ENCODE measurements at regions not wholly inside any gene's neighbourhood (a gene's known extent, or its start where the extent isn't known, plus 50 kb on each side); places are given as distances from the start of the nearest gene placed in this dataset.

DNA sequence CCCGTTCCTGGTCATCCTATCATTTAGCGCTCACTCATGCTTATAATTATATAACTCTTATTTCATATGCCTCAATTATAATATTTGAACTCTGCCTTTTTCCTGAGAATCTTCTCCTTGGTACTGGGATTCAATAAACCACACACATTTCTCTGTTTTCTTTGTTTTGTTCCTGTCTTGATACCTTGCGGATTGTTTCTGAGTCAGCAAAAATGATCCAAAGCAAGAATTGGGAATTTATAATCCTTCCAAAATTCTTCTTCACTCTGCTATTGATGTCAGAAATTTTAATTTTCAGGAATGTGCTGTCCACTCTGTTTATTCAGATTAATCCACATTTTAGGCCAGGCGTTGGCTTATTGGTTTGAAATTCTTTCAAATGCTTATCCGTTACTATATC, 886.0 kb downstream of the SUCLG1 start:
- no peak for DNase-seq

DNA sequence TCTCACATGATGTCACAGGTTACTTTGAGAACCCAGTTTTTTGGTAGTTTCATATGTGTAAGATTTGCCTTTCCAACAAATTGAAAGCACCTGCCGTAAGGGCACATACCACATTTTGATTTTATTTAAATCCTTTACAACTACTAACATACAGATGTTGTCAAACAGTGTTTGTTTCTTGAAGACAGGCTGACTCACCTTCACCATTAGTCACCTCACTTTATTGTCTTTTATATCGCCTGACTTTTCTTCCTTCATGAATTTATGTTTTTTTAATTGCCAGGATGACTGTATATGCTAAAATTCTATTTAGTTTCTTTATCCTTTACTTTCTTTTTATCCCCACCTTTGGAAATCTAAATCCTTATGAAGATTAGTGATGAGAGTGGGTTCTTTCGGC, 886.7 kb downstream of the SUCLG1 start:
- DNase-seq = no peak

DNA sequence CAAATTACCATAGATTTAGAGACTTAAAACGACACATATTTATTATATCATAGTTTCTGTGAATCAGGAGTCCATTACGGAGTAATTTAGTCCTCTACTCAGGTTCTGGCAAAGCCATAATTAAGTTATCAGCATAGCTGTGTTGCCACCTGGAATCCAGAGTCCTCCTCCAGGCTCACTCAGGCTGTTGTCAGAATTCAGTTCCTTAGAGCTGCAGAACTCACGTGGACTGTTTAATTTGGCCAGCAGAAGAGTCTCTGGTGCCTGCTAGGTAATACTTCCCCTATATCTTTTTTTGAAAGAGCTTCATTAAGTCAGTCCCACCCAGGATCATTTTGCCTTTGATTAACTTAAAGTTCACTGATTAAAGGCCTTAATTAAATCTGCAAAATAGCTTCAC, 891.5 kb downstream of the SUCLG1 start:
- no peak for DNase-seq

DNA sequence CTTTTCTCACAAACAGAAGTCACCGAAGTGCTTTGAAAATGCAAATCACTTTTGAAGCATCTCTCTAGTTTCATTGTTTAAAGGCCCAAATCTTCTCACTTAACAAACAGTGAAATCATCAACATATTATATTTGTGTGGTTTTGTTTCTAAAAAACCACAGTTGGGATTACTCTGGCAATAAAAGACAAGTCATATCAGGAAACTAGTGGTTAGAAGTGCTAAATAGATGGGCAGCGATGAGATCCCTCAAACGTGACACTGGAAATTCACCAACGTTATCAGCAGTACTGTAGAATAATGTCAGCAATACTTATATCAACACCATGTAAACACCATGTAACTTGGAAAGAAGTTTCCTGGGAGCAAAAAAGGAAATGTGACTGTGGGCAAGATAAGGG, 893.5 kb downstream of the SUCLG1 start:
- DNase-seq = no peak

DNA sequence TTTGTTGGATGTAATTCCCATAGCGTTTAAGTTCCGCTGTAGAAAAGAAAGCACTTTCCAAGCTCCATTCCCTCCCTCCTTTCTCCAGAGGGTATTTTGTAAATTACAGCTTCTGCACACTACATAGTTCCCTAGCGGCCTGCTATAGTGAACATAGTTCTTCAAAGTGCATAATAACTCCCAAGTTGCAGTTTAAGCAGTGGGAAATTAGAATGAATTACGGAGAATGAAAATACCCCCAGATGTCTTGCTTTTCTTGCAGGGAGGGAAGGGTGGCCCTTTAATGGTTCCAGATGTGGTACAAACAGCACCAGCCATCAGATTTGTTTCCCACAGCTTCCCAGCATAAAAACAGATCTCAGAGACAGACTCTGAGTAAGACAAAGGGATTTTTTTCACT, 893.9 kb downstream of the SUCLG1 start:
- DNase-seq = no peak

DNA sequence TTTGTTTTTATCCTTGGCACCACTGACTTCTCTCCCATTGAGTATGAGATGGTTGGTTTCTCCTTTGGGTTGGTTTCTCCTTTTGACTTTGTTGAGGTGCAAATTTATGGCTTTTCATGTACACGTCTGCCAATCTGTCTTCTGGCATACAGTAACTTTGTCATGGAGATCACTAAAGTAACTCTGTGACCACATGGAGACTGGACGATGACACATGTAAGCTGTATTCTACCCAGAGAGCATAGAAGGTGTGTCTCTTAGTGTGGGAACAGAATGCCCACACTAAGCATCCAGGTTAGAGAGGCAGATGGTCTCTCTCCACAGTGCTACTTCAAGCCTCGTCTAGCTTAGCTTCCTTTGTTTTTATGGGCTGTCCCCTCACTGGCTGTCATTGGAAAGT, 897.5 kb downstream of the SUCLG1 start:
- DNase-seq = no peak

DNA sequence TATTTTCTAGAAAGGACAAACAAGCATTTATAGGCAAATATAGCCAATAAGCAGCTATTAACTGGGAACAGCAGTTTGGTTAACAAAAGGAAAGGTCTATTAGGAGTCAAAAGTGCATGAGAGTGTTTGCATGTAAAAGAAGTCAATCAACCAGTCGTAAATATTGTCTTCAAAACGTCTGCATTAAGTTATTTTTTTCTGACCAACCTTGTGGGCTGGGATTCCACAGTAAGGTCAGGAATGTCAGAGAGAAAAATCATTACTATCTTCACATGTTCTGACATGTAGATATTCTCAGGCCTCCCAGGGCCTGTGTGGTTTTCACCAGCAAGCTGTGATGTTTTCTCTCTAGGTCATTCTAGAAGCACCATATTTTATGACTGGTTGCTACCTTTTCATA, 922.5 kb downstream of the SUCLG1 start:
- DNase-seq = no peak

DNA sequence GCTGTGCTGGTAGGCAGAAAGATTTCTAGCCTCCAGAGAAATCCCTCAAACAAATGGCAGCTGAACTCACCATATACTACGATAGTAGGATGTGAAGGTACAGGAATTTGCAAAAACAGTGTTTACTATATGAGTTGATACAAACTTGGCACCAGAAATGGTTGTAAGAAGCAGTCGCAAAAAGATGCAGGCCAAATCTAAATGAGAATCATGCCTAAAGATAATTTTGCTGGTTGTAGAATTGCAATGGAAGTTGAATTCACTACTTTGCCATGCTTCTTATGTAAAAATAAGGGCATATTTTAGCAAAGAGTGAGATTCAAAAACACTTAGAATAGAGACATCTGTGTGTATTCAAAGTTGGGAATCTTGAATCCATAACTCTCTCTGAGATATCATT, 924.7 kb downstream of the SUCLG1 start:
- DNase-seq = no peak

DNA sequence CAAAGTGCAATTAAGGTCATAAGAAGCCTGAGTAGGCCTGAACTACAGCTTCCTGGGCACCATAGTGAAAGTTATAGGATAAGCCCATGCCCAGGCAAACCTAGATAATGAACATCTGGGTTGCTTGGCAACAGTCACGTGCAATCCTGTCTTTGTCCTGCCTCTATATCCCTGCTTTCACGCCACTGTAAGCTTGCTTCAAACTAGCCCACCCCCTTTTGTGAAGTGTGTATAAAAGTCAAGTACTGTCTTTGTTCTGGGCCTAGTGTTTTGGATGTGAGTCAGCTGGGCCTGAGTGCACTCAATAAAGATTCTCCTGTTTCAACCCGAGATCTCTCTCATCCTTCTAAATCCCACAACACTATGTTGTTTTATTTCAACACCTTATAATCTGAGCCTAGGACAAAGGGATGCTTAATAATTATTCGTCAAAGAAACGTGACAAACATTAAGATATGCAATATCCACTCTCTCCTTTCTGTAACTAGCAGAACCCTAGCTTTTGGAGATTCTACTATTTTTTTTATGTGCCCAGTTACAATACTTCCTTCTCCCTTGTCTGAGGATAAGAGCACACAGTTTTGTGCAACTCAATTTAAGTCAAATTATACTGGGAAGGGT, 927.8 kb downstream of the SUCLG1 start:
- no peak for DNase-seq

DNA sequence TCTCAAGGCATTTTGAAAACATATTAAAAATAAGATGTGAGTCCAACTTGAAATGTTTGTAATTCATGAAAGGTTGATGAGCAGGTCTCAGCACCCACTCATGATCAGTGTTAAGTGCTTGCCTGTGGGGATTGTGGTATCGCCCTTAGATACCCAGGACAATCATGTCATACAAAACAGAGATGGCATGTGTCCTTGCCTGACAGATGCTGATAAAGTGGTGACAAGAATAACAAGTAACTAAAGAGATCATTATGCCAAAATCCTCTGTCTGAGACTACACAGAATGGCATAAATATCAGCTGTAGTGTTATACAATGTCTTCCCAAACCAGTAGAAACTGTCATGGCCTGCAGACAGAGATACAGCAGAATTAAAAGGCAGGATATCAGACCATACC, 930.3 kb downstream of the SUCLG1 start:
- no peak for DNase-seq

DNA sequence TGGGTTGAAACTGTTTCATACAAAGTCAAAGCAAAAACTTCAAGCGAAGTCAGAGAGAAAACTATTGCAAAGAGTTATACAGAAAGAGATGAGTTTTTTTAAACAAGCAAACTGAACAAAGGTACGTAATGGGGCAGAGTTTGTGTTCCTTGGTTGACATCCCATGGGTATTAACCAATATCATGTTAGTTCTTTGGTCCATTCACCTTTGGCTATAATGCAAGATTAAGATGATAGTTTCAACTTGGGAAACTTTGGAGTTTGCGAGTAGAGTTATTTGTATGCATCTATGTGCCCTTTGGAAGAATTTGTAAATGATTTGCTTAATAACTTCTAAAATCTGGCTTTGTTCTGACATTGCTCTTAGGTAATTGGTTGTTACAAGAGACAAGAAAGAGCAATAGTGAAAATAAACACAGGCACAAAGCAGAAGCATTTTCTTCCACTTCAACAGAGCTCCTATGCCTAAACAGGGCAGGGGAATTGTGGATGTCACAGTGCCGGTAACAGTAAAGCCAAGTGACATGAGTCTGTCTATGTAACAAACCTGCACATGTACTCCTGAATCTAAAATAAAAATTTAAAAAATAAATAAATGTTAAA, 936.1 kb downstream of the SUCLG1 start:
- no peak for DNase-seq

DNA sequence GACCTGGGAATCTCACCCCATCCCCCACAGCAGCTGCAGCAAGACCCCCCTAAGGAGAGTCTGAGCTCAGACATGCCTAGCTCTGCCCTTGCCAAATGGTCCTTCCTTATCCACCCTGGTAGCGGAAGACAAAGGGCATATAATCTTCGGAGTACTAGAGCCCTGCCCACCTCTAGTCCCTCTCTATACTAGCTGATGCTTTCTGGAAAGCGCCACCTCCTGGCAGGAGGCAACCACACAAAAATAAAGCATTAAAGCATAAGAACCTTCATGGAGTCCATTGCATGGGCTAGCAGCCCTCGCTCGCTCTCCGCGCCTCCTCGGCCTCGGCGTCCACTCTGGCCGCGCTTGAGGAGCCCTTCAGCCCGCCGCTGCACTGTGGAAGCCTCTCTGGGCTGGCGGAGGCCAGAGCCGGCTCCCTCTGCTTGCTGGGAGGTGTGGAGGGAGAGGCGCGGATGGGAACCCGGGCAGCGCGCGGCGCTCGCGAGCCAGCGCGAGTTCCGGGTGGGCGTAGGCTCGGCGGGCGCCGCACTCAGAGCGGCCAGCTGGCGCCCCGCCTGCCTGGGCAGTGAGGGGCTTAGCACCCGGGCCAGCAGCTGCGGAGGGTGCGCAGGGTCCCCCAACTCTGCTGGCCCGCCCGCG, 941.2 kb downstream of the SUCLG1 start:
- DNase-seq = no peak

DNA sequence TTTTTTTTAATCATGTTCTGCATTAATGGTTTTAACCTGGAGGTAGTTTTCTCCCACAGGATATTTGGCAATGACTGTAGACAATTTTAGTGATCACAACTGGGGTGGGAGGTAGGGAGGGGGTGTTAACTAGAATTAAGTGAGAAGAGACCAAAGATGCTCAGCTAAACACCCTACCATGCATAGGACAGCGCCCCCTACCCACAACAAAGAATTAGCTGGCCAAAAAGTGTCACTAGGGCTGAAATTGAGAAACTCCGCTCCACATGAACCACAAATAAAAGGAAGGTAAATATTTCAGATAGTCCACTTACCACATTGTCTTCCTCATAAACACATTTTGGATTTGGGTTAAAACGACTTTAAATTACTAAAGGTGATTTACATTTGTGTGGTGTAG, 942.6 kb downstream of the SUCLG1 start:
- DNase-seq = no peak

DNA sequence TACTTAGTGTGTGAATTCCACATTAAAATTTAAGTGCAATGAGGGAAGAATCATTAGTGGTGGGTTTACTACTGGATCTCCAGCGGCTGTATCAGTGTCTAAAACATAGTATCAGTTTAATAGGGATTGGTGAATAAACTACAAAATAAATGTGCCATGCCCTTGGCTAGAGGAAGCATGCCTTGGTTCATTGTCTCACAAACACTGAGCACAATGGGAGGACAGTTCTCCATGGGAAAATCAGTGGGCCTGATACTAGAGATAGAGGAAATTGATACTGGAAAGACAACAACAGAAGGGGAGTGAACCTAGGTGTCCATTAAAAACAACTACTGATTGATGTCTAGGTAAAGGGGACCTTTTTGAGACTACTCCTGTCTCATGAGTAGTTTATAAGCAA, 971.6 kb downstream of the SUCLG1 start:
- no peak for DNase-seq

DNA sequence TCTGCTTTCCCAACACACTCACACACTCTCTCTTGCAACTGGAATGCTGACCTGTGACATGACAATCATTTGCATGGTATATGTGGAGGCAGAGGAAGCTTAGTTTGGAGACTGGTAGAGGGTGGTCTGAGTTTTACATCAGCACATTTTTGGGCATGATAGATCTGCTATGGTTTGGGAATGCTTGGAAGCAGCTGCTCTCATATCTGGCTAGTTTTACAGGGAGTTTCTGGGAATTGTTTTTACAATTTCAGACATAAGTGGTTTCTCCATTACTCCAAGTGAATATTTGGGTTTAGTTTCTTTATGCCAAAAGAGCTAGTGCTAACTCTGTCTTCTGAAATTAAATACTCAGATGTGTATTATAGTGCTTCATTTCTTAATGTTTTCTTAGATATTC, 977.6 kb downstream of the SUCLG1 start:
- no peak for DNase-seq

DNA sequence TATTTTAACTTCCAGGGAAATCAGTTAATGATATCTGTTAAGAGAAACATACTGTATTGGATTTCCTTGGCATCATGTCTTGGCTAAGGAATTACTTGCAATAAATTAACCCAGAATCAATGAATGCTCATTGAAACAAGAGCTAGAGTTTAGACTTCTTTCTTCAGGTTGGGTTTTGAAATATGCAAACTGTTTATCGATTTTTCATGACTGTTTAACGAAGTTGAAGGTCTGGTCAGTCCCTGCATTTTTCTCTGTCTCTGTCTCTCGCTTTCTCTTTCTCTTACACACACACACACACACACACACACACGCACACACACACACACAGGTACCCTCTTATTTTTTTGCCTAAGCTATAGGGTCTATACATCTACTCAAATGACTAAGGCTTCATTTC, 981.0 kb downstream of the SUCLG1 start:
- DNase-seq = no peak

DNA sequence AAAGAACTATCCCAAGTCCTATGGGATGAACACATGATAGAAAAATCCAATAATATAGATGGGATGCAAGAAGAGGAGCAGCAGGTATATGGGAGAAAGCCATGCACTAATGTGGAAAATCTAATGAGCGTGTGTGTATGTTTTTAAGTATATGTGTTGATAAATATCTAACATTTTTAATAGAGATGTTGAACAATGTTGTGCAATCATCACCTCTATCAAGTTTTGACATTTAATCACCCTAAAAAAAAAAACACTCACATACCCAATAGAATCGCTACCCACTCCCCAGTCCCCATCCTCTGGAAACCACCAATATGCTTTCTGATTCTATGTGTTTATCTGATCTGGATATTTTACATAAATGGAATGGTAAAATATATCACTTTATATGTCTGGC, 983.7 kb downstream of the SUCLG1 start:
- DNase-seq = no peak

DNA sequence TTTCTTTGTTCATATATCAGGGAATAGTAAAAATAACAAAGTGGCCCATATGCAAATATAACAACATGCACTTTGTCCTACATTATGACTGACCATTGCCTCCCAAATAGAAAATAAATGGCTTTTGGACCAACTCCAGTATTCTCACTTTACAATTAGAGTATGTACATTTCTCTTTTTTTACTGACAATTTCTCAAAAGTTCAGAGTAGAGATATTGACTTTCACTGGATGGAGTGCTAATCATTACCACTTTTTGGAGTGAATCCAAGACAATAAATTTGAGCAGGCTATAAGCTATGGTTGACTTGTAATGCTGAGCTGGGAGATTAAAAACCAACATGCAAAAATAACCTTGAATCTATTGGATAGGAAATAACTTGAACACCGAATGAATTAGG, 987.4 kb downstream of the SUCLG1 start:
- no peak for DNase-seq

DNA sequence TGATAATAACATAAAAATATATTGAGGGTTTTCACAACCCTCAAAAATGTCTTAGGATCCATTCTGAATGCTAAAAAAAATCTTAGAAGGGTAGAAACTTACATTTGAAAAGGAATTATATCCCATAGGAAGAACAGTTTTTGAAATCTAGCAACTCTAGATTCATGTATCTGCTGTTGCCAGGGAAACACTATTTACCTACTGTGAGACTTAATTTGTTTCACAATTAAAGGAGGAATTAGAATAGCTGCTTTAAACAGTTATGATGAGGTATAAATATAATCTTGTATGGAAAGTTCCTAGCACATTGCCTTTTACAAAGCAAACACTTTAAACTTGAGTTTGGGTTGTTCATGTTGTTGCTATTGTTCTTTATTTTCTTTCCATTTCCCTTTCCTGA, 988.2 kb downstream of the SUCLG1 start:
- DNase-seq = no peak

DNA sequence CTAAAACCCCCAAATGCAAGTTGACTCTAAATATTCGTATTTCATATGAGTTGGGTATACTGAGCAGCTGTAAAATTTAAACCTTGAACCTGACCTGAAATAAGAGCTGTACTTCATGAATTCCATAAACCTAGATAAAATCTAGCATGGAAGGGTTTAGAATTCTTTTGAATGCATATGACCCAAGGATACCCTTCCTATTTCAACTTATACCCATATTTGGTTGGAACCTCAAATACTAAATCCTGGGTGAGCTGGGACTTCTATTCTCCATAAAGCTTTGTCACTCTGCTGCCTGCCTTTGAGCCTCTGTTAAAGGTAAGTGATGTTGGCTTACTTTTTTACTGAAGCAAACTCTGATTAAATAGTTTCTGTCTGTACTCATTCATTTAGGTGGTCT, 994.6 kb downstream of the SUCLG1 start:
- no peak for DNase-seq

DNA sequence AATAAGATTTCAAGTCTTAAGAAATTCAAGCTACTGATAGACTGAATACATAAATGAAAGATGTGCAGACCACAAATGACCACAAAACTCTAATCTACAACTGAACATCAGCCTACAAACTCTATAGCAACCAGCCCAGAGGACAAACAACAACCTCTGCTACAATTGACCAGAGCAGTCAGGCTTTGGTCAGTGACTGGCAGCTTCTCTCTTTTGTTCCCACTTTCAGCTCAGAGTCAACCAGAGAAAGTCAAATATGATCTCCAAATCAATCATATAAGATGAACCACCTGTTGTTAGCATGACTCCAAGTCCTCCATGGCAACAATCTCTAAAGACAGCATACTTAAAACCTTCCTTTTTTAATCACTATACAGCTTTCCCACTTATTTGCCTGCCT, 996.2 kb downstream of the SUCLG1 start:
- no peak for DNase-seq

DNA sequence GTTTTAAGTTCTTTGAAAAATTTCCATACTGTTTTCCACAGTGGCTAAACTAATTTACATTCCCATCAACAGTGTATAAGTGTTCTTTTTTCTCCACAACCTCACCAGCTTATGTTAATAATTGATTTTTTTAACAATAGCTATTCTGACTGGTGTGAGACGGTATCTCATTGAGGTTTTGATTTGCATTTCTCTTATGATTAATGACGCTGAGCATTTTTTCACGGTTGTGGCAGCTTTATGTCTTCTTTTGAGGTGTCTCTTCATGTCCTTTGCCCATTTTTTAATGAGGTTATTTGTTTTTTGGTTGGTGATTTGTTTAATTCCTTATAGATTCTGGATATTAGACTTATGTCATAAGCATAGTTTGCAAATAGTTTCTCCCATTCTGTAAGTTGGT, 997.9 kb downstream of the SUCLG1 start:
- DNase-seq = no peak

DNA sequence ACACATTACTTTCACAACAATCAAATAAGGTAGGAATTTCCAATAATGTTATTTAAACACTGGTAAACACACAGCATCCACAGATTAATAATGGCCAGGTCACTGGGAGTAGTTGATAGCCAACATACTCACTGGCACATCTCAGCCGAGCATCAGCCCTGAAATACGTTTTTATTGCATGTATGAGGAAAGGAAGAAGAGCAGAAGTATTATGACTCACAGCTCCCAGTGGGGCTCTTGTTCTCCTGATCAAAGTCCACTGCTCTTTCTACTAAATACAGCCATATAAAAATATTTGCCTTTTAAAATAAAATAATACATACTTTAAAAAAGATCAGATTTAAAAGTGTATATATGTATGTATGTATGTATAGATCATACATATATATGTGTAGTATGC, 999.6 kb downstream of the SUCLG1 start:
- no peak for DNase-seq

DNA sequence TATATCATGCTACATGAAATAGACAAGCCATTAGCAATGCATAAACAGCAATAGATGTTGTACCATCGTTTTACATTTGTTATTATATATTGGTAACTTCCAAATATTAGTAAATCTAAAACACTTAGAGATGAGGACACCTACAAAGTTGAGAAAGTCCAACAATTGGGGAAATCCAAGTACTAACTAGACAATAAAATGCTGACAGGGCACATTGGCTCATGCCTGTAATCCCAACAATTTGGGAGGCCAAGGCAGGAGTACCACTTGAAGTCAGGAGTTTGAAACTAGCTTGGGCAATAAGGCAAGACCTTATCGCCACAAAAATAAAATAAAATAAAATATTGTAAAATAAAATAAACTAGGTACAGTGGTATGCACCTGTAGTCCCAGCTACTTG, 1023.1 kb downstream of the SUCLG1 start:
- DNase-seq = no peak

Data from amygdala (tissue), 56 donors.